ENCODE measurements at regions not wholly inside any gene's neighbourhood (a gene's known extent, or its start where the extent isn't known, plus 50 kb on each side); places are given as distances from the start of the nearest gene placed in this dataset.

DNA sequence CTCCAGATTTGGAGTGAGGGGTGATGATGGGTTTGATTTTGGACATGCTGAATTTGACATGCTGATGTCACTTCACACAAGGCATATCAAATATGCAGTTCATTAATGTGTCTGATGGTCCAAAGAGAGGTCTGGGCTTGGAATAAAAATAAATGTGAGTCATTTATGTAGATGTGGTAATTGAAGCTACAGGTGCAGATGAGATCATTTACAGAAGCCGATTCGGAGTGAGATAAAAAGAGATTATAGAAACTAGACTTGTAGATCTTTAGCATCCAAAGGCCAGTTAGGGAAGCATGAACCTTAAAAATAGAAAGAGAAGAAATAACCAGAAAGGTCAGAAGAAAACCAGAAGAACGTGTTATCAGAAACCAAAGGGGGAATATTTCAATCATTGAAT, 350.9 kb upstream of the ZP4 start:
- DNase-seq, result no peak

DNA sequence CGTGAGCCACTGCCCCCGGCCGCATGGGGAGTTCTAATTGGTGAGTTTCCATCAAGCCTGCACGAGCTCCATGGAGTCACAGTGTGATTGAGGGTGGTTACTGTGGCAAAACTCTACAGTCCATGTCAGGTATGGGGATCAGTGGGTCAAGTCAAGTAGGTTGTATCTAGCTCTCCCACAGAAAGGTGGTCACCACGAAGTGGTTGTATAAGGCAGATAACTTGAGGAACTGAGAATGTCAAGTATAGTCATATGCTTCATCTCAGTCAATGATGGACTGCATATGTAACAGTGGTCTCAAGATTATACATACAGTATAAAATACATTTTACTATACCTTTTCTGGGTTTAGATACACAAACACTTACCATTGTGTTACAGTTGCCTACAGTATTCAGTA, 348.6 kb upstream of the ZP4 start:
- DNase-seq, result no peak

DNA sequence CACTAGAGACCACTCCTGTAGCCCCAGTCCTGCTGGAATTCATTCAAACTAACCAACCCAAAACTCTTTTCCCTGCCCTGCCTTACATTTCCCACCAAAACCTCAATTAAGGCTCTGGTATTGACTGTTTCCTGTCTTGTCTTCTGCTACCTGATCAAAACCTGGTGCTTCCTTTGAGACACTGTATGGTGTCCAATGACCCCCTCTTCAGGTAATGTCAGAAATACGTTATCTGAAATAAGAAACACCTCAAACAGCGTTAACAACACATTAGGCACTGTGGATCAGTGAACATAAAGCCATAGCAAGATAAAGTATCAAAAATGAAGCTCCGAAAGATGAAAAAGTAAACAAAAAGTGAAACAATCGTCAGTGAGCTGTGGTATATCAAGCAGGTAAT, 343.2 kb upstream of the ZP4 start:
- no peak for DNase-seq

DNA sequence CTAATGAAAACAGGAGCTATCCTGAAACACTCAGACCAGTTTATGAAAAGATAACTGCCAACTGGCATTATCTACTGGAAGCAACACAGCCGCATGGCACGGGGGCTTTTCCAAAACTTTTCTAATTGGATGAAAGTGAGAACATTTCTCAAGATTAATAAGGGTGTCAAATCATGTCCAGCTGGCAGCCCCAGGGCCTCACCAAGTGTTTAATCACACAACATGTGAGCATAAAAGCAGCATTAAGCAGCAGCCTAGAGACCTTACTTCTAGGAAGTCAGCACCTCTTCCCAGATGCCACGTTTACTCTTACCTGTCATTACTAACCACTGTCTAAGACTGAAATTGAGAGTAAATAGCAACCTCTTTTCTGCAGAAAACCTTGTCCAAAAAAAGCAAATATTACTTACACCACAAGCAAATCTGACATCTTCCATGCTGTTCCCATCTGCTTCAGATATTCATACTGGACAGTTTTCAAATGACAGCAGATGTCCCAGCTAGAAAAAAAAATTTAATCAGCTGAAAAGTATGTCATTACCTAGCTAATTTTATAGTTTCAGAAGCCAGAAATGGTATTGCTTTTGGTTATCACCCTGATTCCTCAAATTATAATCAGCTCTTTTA, 341.5 kb upstream of the ZP4 start:
- peak; percentile 90 for DNase-seq

DNA sequence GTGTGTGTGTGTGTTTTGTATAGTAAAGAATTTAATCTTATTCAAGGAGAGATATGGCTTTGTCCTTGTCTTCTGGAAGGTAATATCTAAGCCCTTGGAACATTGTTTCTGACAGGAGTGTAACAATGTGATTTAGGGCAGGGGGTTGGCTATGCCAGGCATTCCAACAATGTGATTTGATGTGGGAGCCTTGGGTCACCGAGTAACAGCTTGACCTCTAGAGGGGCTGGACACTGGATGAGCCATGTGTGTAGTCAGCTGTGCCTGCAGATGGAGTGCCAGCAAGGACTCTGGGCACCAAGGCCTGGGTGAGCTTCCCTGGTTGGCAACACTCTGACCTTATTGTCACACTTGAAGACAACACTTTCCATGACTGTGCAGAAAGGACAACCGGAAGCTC, 336.1 kb upstream of the ZP4 start:
- no peak for DNase-seq

DNA sequence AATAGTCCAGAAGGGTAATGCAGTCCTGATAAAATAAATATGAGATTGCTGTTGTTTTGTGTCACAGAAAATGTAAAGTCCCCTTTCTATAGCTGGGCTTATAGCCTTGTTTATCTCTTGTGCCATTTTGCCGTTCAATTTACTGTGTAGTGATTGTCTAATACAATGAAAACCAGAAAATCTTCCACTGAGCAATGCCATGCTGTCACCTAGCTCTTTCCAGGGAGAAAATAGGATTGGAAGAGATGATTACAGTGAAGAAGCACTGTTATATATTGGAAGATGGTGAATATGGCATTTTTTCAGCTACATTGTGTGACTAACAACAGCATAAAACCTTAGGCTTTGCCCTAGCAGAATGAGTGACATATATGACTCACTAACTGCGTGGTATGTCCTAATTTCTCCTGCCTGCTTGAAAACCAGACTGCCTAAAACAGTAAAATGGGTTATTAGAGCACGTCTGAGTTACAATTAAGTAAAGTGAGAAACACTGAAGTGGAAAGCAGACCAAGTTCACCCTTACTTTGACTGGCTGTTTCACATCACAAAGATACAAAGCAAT, 332.4 kb upstream of the ZP4 start:
- no peak for DNase-seq

DNA sequence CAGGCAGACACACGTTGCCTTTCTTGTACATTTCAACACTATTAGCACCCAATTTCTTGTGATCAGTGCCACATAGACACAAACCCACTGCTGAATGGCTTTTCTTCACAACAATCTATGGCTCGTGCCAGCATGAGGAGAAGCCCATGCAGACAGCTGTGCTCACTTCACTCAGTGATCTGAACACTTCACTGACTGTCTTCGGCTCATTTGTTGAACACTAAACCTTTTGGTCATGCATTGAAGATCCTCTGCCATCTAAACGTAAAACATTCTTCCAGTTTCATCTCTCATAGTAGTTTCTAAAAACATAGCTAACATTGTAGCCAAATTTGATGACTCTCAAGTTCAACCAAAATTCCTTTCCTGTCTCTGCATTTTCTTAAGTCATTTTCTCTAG, 331.0 kb upstream of the ZP4 start:
- peak; percentile 36 for DNase-seq

DNA sequence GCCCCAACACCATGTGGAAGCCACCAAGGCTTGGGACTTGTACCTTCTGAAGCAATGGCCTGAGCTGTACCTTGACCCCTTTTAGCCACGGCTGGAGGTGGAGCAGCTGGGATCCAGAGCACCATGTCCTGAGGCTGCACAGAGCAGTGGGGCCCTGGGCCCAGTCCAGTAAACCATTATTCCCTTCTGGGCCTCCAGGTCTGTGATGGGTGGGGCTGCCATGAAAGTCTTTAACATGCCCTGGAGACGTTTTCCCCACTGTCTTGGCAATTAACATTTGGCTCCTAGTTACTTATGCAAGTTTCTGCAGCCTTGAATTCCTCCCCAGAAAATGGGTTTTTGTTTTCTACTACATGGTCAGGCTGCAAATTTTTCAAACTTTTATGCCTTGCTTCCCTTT, 323.7 kb upstream of the ZP4 start:
- DNase-seq, result no peak

DNA sequence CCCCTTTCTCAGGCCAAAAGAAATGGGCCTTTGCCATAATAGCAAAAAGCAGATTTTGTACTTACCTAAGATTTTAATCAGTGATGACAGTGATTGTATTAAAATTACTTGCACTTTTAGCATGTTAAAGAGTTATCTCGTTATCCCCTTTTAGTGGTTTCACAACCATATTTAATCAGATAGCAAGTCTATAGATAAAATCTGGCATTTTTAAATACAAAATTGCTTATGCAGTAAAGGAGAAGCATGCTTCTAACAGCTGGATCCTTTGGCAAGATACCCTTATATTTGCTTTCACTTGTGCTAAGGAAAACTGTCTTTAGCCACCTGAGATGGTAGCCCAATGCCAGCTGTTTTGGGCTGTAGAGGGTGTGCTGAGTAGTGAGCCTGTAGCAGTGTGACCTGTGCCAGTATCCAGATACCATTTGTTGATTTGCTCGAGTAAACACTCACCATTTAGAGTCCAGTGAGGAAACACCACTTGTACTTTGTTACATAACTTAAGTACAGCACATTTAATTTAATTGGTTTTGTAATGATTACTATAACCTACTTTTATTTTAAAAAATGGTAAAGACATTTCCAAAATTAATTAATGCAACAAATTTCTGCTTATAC, 314.4 kb upstream of the ZP4 start:
- DNase-seq, result no peak

DNA sequence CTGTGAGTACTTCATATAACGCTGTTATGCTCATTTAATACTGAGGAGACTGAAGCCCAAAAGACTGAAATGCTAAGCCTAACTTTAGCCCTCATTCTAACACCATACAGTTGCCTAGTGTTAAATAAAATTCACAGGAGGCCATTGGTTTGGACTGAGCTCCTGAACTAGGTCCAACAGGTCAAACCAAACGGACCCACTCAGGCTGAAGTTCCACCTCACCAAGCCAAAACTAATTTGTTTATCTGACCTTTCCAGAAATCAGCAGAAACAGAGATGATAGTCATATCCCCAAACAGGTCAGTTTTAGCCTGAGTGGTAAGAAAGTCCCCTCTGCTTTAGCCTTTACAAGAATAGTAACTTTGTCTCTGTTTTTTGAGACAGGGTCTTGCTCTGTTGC, 311.3 kb upstream of the ZP4 start:
- no peak for DNase-seq

DNA sequence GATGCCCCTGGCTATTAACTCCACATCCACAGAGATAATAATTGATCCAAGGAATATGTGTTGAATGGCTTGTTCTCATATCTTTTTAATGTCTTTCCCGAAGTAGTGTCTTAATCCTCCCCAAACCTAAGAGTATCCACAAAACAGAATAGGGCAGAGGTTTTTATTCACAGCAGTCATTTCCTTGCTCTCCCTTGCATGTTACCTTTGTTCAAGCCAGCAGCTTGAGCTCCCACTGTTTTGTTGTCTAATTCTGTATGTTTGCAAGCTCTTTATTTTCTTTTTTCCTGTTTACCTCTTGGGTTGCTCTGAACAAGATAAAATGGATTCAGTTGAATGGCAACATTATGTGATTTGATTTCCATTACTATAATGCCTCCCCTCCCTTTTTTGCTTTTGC, 308.6 kb upstream of the ZP4 start:
- DNase-seq, result no peak

DNA sequence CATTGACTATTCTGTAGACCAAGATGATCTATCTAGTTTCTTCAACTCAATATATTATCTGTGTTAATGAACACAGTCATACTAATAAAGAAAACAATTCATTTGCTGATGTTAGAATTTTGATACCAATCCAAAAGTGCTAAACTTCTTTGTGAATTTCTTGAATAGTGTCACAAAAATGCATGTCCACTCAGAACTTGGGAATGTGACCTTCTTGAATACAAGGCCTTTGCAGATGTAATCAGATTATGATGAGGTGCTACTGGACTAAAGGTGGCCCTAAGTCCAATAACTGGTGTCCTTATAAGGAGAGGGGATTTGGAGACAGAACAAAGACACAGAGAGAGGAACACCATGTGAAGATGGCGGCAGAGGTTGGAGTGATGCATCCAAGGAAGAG, 305.8 kb upstream of the ZP4 start:
- DNase-seq, result no peak

DNA sequence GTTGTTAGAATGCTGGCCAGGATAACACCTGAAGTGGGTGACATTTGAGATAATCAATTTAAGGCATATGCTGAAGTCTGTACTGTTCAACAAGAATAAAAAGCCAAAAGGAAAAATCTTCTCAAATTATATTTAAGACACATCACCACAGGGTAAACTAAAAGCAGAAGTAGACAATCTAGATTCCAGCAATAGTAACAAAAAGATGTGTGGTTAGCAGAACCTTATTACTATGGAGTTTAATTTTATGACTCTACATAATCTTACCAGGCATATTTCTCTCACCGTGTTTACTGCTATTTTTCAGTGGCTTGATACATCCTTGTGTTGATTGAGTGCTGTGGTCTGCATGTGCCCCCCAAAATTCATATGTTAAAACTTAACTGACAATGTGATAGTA, 300.4 kb upstream of the ZP4 start:
- no peak for DNase-seq

DNA sequence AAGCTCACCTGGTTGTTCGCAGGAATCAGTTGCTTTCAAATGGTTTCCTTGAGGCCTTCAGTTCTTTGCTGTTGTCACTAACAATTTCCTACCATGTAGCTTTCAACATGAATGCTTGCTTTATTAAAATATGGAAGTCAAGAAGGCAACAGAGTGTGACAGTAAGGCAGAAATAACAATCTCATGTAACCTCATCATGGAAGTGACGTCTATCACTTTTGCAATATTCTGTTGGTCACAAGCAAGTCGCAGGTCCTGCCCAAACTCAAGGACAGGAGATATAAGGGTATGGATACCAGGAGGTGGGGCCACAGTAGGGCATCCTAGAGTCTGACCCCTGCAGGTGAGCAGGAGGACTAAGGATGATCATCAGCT, 296.8 kb upstream of the ZP4 start:
- no peak for DNase-seq

DNA sequence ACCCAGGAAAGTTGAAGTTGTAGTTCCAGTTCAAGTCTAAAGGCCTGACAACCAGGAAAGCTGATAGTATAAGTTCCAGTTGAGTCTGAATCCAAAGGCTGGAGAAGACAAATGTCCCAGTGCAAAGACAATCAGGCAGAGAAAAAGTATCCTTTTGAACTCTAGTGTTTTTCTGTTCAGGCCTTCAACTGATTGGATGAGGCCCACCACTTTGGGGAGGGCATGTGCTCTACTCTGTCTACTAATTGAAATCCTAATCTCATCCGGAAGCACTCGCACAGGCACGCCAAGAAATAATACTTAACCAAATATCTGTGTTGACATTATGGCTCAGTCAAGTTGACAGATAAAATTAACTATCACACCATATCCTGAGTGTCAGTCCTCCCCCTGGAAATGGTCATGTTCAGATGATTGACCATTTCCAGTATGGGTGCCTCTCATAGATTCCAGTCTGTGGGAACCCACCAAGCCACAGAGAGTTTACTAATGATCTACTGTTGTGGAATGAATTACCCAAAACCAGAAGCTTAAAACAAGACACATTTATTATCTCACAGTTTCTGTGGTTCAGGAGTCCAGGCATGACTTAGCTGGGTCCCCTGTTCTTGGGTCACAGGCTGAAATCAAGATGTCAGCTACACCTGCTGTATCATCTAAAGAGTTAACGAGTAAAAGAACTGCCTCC, 296.3 kb upstream of the ZP4 start:
- no peak for DNase-seq

DNA sequence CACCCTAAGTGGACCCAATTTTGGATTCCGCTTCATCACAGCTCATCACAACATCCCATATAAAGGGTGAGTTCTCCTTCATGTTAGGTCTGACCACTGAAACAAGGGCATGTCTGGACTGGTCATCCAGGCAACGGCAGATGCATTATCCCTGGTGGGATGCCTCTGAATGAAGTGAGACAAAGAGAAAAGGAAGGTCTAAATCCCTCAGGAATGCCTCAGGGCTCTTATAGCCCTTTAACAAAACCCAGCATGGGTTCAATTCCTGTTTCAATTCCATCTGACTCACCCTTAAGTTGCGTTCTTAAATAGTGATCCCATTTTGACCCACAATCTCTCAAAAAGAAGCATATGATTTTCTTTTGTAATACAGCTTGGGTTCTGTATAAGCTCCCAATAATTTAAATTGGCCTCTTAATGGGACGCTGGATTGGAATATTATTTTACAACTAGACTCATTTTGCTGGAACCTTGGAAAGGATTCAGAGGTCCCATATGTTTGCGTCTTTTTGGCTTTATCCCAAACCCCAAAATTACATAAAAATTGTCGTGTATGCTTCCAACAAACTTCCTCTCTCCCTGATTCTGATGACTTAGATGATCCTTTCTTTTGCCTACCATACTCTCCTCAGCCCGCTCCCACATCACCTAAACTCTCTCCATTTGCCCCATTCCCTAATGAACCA, 287.4 kb upstream of the ZP4 start:
- DNase-seq, result no peak

DNA sequence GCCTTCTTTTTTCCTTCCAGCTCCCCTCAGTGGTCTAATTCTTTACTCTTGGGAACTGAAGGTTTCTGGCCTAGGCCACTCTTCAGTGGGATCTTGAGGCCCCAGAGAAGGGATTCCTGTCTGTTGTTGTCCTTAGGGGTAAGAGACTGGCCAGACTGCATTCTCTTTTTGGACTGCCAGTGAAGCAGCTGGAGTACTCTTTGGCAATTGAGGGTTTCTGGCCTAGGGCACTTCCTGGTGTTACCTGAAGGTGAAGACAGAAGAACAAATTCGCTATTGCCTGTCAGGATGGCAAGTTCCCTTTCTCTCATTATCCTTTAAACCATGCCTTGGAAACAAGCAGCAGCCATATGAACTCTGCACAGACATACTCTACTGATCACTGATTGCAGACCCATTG, 286.6 kb upstream of the ZP4 start:
- DNase-seq, result no peak

DNA sequence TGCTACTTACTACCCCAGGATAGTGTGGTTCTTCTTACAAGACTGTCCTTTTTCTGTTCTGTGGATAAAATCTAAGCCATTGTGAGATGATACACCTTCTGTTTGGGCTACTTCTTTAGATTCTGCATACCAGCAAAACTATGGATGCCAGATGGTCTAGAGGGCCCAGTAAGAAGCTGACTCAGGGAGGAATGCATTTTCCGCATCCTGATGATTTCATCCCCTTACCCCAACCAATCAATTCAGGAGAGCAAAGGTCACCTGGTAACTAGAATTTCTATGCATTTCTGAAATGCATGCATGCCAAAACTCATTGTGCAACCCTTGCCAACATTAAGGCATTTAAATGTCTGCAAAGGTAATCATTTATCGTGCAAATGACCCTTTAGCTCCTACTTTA, 285.7 kb upstream of the ZP4 start:
- no peak for DNase-seq

DNA sequence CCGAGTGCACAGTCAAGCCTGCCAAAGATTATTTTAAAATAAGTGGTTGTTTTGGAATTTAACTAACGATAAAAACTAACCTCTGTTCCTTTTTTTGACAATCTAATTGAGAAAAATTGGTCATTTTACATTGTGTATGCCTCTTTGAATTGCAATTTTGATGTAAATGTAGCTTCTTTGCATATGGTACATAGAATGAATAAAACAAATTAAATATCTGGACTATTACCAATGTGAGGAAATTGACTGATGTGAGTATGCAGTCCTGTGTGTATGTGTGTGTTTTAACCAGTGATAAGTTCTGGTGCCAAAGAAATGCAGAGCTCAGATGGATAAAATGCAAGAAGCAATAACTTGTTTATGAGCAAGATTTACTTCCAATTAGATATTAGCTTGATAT, 281.3 kb upstream of the ZP4 start:
- no peak for DNase-seq

DNA sequence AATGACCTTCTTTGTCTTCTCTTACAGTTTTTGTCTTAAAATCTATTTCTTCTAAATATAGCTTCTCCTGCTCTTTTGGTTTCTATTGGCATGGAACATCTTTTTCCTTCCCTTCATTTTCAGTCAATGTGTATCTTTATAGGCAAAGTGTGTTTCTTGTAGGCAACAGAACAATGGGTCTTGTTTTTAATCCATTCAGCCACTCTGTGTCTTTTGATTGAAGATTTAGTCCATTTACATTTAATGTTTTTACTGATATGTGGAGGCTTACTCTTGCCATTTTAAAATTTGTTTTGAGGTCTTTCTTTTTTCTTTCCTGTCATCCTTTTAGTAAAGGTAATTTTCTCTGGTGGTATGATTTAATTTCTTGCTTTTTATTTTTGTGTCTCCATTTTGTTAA, 271.2 kb upstream of the ZP4 start:
- DNase-seq, result no peak

DNA sequence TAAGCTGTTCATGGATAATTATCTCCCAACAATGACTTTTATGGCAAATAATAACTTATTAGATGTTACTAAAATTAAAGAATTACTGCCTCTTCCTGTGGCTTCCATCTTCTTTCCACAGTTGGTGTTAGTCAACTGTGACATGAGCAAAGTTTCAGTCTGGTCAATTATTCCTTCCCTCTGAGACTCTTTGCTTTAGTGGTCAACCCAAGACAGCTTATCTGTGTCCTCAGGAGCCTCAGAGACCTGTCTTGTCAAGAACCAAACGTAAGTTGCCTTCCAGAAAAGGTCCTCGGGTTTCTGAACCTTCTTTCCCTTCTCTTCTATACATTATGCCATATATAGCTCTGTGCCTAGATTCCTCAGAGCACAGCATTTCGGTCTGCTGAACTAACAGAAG, 263.2 kb upstream of the ZP4 start:
- no peak for DNase-seq

DNA sequence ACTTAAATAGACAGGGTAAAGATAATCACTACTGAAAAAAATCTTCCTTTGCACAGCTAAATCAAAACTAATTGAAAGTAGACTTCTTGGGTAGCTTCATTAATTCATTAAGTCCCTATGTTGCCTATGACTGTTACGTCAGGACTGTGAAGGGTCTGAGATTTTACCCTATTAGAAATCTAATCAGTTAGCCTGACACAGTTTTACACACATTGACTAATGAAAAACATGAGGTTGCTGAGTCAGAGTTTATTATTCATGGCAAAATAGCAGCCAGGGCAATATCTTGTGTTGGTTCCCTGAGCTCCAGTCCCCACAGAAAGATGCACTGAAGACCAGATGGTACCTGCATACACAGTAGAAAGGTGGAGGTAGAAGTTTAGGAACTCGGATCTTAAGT, 262.5 kb upstream of the ZP4 start:
- DNase-seq, result no peak

DNA sequence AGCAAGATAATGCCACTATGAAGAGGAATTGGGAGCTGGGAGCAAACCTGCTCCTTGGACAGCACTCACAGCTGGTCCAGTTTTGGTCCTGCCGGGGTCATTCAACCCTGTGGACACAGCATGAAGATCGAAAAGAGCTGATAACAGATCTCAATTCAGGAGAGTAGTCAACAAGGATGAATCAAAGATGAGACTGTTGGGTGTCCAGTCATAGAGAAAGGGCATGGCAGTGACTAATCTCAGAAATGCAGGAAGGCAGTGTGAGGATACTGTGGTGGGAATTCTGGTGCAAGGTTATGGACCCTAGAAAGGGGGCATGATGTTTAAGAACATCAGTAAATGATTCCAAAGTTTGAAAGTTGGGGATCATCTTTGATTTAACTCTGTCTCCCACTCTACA, 261.4 kb upstream of the ZP4 start:
- no peak for DNase-seq

DNA sequence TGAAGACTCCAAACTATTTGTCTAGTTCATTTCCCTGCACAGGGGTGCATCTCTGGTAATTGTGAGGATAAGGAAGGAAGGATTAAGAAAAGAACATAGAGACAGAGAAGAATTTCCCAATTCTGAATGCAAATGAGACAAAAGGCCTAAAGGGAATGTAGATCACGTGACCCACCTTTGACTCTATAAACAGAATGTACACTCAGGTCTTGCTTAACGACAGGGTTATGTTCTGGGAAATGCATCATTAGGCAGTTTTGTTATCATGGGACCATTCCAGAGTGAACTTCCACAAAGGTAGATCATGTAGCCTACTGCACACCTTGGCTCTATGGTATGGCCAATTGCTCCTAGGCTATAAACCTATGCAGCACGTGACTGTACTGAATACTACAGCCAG, 252.3 kb upstream of the ZP4 start:
- DNase-seq, result no peak
